NAMALWA (cell line): ENCODE measurements at regions not wholly inside any gene's neighbourhood (a gene's known extent, or its start where the extent isn't known, plus 50 kb on each side); places are given as distances from the start of the nearest gene placed in this dataset.

Experiments used
- DNase-seq: peaks from one replicate; pipeline ENCODE4 v3.0.0-alpha.2; 2015; ENCODE audit warnings: low spot score

DNA sequence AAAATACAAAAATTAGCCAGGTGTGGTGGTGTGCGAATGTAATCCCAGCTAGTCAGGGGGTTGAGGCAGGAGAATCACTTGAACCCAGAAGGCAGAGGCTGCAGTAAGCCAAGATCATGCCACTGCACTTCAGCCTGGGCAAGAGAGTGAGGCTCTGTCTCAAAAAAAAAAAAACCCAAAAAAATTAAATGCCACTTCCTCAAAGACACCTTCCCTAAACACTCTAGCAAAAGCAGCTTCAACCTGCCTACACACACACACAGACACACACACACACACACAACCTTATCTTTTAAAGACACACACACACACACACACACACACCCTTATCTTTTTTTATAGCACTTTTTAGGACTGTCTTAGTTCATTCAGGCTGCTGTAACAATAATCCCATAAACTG lies 201.7 kb upstream of the PSMD7 start:
- DNase-seq, result no peak

DNA sequence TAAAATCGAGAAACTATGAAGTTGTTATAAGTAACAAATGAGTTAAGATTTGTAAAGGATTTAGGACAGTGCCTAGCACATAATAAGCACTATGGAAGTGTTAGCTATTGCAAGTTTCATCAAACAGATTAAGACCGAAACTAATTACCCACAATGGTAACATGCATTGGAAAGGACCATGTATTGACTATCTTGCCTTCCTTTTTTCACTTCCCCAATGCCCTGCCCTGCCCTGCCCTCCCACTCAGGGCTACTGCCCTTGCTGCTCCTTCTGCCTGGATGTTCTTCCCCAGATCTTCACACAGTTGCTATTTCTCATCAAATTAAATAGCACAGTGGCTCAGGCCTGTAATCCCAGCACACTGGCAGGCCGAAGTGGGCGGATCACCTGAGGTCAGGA lies 202.1 kb upstream of the PSMD7 start:
- no peak for DNase-seq

DNA sequence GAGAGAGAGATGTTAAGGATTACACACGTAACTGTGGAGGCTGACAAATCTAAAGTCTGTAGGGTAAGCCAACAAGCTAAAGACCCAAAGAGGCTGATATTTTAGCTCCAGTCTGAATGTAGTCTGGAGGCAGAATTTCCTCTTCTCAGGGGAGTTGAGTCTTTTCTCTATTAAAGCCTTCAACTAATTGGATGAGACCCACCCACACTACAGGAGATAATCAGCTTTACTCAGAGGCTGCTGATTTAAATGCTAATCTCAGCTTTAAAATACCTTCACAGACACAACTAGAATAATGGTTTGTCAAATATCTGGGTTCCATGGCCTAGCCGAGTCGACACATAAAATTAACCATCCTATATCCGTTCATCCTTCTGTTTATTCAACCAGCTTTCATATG lies 204.3 kb upstream of the PSMD7 start:
- no peak for DNase-seq

DNA sequence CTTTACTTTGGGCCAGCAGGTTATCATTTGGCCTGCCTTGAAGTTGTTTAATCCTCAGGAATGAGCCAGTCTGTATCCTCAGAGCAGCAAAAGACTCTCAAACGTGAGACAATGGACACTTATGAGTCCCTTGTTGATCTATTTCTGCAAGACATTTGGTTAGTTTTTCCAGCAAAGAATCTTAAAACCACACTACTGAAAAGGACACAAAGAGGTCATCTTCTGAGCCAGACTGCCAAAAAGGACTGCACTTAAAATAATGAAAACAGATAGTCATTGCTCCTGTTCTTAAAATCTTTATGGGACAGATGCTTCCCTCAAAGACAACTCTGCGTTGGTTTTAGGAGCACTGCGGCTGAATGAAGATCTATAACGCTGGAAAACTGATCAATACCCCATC lies 205.7 kb upstream of the PSMD7 start:
- DNase-seq, result no peak

DNA sequence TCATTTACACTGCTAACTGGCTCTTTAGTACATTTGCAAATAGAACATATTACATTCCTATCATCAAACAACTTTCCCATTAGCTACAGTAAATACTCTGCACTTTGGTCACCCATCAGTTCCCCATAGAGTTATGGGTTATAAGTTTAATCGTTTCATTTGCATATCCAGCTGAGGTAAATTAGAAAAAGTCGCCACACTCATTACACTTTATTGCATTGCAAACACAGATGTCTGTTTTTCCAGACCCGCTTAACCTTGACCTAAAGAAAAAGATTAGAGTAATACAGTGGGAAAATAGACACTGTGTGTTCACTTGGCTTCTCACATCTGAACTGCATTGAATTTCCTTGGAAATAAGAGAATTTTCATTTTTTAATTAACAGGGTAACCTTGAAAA lies 213.1 kb upstream of the PSMD7 start:
- DNase-seq, result no peak

DNA sequence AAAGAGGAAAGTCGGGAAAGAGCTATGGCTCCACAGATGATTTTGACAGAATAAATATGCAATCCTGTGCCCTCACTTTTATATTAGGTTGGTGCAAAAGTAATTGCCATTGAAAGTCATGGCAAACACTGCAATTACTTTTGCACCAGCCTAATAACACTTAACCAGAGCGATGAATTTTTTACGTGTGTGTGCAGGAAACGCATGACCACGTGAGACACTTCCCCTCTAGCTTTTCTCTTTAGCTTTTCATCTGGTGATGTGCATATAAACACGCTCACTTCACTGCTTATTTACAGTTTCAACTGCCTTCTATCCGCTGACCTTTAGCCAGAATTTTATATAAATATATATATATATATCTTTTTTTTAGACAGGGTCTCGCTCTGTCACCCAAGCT lies 216.3 kb upstream of the PSMD7 start:
- DNase-seq, result no peak

DNA sequence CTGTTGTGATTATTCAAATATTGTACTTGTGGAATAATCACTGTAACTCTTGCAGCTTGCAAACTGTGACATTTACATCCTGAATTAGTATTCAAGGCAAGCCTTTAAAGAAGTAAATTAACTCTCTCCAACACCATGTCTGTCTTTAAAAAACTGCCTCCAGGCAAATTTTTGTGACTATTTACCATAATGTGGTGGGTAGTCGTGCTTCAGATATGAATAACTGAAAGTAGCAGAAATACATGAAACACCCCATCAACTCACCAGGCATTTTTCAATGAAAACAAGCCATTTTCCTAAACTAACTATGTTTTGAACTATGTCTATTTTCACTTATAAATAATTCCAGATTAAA lies 217.4 kb upstream of the PSMD7 start:
- DNase-seq, result no peak

DNA sequence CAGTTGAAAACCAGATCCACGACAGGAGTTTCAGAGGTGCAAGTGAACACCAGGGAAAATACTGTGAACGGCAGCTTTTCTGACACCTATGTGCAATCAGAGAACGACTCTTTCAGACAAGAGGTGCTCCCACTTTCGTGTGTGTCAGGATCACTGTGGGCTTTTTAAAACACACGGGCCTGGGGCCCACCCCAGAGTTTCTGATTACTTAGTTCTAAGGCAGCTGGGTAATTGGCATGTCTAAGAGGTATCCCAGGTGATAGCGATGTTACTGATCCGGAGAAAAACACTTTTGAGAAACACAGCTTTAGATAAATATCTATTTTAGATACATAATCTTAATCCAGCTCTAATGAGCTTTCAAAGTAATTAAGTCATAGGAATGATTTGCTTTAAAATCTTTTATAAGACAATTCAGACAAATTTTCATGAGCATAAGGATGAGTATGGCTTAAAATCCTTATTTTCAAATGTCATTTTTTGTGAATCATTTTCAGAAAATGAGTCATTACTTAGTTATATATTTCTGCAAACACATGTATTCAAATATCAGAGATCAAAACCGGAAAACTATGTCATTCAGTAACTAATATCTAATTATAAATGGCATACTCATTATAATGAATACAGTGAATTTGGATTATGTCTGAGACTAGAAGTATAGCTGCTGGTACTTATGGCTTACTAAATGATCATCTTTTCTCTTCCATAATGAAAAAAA lies 217.9 kb upstream of the PSMD7 start:
- no peak for DNase-seq

DNA sequence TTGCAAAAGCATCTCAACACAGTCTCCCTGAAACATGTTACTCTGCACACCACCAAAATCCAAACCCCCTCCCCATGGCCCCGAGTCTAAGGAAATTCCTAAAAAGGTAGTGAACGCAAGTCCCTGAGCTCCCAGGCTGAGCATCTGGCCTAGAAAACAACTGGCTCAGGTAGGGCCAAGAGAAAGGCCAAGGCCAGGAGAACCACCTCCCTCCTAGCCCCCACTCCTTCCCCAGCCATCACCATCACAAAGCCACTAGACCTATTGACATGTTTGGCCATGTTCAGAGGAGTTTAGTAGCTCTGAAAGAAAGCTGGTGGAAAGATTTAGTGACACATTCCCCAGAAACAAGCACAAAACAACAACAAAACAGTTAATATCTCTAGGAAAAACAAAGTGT lies 220.0 kb upstream of the PSMD7 start:
- DNase-seq, result no peak

DNA sequence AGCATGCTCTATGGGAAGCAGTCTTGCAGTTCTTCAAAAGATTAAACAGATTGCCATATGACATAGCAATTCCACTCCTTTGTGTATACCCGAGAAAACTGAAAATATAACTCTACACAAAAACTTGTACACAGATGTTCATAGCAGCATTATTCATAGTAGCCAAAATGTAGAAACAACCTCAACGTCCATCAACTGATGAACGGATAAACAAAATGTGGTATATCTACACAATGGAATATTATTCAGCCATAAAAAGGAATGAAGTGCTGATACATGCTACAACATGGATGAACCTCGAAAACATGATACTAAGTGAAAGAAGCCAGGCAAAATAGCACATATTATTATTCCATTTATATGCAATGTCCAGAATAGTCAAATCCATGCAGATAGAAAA lies 221.2 kb upstream of the PSMD7 start:
- DNase-seq, result no peak

DNA sequence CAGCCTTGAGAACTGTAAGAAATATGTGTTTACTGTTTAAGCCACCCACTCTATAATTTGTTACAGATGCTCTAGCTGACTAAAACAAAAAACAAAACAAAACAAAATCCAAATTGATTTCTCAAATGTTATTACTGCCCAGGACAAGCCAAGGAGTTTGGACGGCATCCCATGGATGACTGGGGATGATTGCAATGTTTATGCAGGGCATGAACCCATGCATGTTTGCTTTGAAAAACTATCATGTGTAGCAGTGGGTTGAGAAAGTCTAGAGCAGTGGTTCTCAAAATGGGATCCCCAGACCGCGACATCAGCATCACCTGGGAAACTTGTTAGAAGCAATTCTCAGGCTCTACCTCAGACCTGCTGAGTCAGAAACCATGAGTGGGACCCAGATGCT lies 223.2 kb upstream of the PSMD7 start:
- no peak for DNase-seq

DNA sequence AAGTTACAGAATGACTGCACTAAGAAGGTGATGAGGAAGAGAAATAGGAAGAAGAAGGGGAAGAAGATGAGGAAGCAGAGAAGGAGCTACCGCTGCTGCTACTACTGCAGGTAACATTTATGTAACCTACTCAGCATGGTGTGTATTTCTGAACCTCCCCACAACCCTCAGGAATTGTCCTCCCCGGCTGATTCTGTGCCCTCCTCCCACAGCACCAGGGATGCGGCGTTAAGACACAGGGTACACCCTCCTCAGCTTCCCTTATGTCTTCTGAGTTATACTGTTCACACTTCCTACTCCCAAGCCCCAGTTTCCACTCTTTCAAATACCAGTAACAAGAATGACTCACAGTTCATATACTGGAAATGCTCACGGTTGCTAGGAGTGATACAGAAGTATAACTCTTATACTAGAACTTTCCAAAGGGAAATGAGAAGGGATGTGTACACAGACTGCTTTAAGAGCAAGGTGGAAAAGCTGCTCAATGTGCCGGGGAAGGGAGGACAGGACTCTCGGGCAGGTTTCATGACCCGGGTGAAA lies 224.5 kb upstream of the PSMD7 start:
- no peak for DNase-seq

DNA sequence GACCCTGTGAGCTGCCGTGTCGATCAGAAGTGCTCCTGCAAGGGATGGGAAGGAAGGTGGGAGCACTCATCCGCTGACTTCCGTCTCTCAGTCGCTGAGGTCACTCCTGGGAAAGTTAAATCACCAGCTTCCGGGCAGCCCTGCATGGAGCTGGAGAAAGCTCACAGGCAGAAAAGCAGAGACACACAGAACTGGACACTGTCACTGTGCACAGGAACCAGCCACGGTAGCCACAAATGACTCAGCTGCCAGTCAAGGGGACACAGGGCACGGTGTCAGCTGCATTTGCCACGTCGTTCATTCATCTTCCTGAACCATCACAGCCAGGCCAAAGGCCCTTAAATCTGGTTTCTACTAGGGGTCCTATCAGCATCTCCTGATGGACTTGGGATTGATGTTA lies 226.4 kb upstream of the PSMD7 start:
- DNase-seq, result no peak

DNA sequence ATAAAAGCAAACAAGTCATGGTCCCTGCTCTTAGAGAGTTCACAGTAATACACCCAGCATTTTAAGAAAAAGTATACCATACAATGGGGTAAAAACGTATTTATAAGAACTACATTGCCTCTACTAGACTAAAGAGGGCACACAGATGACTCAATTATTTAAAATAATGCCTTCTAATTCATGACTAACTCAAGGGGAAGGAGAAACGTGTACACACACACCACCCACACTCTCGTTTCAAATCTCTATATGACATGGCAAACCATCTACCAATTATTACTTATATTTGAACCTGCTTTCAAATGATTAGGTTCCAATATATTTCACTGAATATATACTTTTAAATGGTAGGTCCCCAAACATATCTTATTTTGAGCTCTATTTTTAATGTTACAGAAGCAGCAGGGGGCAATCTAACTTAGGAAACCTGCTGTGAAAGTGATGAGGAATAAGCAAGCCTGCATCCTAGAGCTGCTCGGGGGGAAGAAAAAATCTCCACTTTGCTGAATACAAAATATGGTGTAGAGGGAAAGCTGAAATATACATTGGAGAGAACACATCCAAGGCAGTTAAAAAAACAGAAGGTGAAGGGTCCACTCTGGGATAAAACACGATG lies 232.4 kb upstream of the PSMD7 start:
- peak; percentile 6 for DNase-seq

DNA sequence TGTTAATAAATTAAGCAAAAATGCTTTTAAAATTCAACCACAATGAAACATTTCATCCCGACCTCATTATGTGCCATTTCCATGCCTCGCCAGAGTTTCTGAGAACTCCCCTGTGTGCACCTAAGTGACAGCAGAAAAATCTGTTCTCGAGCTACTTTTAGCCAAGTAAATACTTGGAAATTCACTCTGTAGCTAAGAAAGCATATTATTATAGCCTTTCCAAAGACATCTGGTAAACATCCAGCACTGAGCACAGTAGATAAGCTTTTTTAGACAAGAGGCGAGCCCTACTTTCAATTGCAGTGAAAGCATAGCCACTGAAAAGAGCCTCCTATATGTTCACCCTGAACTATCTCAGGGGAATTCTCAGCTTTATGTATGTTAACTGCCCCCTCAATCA lies 242.8 kb upstream of the PSMD7 start:
- DNase-seq, result no peak

DNA sequence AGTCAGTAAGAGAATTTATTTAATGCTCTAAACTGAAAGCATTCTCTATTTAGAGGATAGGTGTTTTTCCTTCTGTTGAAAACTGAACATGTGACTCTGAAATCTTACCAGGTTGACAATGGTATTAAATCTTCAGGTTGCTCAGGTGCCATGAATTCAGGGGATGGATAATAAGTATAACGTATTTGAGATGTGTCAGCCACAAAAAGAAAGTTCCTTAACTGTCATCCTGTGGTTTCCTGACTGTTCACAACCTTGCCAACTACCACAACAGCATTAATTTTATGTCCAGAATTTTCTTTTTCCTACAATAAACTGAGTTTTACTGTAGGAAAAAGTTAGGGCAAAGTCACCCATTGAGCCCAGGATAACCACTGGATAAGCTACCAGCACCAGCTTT lies 243.3 kb upstream of the PSMD7 start:
- no peak for DNase-seq

DNA sequence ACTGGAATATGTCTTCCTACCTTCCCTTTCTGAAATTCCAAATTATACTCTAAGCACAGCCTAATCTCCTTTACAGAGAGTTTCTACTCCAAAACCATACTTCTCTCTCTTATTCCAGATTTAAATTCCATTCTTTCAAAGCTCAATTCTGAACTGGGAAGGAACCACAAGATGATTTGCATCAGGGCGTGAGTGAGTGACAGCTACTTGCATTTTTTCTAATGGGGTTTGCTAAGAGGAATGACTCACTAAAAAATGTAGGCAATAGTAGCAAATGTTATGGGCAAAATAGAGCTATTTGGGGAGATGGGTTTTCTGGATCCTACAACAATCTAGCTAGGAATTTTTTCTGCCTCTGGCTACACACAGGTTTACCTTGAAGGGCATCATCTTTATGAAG lies 244.6 kb upstream of the PSMD7 start:
- no peak for DNase-seq

DNA sequence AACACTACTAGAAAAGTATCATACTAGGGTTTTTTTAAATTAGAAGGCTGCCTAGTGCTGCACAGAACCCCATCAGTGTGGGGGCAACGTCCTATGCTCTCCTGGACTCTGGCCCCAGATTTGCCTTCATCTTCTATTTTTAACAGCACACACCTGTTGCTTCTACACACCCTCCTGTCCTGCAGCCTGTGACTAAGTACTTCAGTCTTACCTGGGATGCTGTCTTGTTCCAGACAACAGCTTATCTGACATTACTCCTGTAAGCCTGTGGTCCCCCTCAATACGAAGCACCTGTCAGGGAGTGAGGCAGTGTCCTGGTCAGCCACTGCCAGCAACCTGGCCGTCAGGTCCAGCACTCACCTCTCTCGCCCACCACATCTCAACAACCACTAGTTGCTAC lies 247.6 kb upstream of the PSMD7 start:
- no peak for DNase-seq

DNA sequence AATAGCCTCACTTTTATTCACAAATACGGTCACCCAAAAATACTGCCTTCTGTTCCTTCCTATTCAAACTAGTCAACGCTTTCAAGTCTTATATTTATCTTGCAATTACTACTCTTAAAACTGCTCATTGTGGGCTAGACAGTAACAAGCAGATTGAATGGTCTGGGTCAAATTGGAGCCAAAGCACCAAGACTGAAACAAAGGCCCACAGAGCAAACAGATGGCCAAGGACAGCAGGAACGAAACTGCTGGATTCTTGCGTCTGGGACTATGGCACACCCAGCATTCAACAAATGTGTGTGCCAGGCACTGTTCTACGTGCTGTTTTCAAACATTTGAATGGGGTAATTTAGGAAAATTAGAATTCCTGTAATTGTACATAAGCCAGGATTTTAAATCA lies 250.1 kb upstream of the PSMD7 start:
- no peak for DNase-seq

DNA sequence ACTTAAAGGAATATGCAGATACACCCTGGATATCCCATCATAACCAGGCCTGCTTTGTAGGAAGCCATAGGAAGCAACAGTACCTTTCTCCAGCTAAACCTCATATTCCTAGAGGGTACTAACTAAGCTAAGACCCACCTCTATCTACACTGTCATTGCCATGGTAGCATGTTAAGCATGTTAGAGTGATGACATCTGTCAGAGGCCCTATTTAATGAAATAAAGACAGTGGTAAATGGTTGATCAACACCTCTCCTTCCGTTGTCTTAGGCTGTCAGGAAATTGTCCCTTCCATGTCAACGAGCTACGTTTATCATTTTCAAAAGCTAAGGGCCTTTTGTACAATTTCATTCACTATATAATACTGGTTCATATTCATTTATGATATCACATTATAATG lies 251.1 kb upstream of the PSMD7 start:
- no peak for DNase-seq

DNA sequence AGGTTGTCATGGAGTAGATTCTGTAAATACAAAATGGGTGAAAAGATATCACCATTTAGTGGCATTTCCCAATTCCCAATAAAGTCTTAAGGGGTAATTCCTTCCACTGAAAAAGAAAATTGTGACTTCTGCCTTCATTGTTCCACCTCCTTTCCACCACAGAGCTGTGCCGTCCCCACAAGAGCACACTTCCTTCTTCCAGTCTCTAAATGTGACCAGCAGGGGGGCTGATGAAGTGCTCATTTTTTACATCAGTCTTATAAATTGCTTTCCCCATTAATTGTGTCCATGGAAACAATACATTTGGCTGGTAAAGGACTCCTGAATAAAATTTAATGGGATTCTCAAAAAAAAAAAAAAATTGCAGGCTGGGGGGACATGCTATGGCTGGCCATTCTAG lies 260.8 kb upstream of the PSMD7 start:
- peak; percentile 47 for DNase-seq

DNA sequence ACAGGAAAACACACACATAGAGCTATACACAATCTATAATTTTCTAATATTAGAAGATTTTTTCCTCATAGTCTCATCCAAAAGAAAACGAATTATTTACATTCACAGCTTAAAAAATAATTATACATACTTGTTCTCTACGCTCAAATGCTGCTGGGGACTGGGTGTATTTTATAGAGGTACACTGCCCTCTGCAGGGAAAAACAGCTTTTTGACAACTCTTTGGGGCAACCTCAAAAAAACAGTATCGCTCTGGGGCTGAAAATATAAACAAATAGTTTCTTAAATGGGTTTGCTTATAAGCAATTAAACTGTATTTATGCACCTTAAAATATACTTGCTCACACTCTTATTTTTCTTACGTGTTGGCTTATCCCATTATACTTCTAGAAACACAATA lies 261.8 kb upstream of the PSMD7 start:
- peak; percentile 49 for DNase-seq

DNA sequence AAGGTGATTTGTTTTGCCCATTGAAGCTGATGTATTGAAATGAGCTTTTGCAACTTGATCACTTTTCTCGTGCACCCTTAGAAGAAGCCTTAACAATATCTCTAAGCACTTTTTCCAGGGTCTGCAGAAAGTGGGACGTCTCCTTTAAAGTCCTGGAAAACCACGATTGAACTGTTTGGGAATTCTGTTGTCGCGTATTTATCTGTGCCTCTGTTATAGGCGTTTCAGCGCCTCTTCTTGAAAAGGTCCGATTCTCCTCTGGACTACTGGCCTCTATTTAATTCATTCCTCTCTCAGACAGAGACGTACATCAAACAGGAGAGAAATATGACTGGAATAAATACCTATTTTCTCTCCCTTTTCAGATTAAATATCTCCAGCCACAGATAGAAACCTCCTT lies 262.4 kb upstream of the PSMD7 start:
- DNase-seq, result no peak

DNA sequence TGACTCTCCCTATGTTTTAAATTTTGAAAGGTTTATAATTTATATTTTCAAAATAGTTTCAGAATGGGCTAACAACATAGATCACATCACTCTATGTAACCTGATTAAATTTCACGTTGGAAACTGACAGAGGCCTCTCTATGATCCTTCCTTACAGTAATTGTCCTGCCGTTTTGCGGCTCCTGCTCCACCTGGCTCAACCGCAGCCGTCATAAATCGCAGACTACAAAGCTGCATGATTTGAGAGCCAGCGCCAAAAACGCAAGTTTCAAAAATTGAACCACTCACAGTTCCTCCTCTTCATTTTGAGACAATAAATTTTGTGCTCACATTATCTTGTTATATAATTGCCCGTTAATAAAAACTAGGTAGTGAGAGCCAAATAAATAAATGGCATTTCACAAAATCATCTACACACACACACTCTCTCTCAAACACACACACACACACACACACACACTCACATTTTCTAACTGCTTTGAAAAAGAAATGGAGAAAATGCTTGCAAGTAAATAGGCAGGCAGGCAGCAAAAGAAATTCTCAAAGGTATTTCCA lies 263.1 kb upstream of the PSMD7 start:
- no peak for DNase-seq
